ENCODE measurements at regions not wholly inside any gene's neighbourhood (a gene's known extent, or its start where the extent isn't known, plus 50 kb on each side); places are given as distances from the start of the nearest gene placed in this dataset.

- Histone ChIP-seq H3K9ac (ENCODE audit: control insufficient read depth, insufficient read depth, low read length) (no peak overlapping the region), H3K27ac (ENCODE audit: control insufficient read depth, insufficient read depth) (no peak overlapping the region), H2AFZ (ENCODE audit: control insufficient read depth, low read depth, low read length) (no peak overlapping the region), H3K4me3 (no peak overlapping the region), H3K4me2 (ENCODE audit: control insufficient read depth, insufficient read depth) (no peak overlapping the region), H3K4me1 (ENCODE audit: control insufficient read depth, insufficient read depth, low read length) (0 out of 2 replicates have a peak, but pooled peaks cover 2% of the 10 kb centered on the region), H3K27me3 (replicated peaks in 1 of 2; ENCODE audit: control insufficient read depth in 2 of 2, insufficient read depth in 2 of 2, low read length in 1 of 2) (no peaks in the 10 kb centered on the region), H3K36me3 (ENCODE audit: control insufficient read depth in 2 of 2, insufficient read depth in 2 of 2, low read length in 1 of 2) (no peaks in the 10 kb centered on the region), H4K20me1 (ENCODE audit: control insufficient read depth, insufficient read depth) (no peaks in the 10 kb centered on the region), H3K9me3 (replicated peaks; ENCODE audit: control insufficient read depth, insufficient read depth, low read length) (no peaks in the 10 kb centered on the region), H3K79me2 (ENCODE audit: control insufficient read depth, insufficient read depth, low read length) (no peaks in the 10 kb centered on the region)
- intact Hi-C loops (cut with micrococcal nuclease; ENCODE audit: unreplicated experiment) (no loop called here), in situ Hi-C loops (cut with MboI) (no loop called here)
- peak; percentile 30; the same call in 1 of the 3 replicates for ATAC-seq
- 50% methylated on average over 4 of the region's 4 CpGs for WGBS (ENCODE audit: insufficient coverage, insufficient replicate concordance, low lambda C conversion rate, missing lambda C conversion rate)
- no TSS peak for BruUV-seq (replicated peaks)
- ChIA-PET SMC1A (ENCODE audit: uncharacterized antibody, unreplicated experiment) (interaction anchor here (0.9 kb wide), 1 partner anchor 29 kb away, joined by 3 read pairs; no protein-coding TSS in a partner anchor), CTCF (interaction anchor here (0.6 to 1.1 kb wide), 2 partner anchors 283 to 1502 kb away, joined by 3 read pairs; no protein-coding TSS in a partner anchor), RAD21 (ENCODE audit: unreplicated experiment) (no interaction called here), POLR2A (no interaction called here)
- no peak for FAIRE-seq
- TF ChIP-seq TCF7 (IDR thresholded peaks at IDR 0.05; ENCODE audit: borderline replicate concordance) (no peak), ZZZ3 (IDR thresholded peaks at IDR 0.05; ENCODE audit: control insufficient read depth, insufficient read length, low read depth) (no peak), ETV6 (conservative IDR thresholded peaks at IDR 0.05 in 1 of 2, IDR thresholded peaks at IDR 0.05 in 1 of 2; ENCODE audit: borderline replicate concordance in 1 of 2, low read depth in 1 of 2) (no peak), RAD21 (IDR thresholded peaks at IDR 0.05; ENCODE audit: insufficient read depth, low read depth, low read length) (no peak), BACH1 (IDR thresholded peaks at IDR 0.05; ENCODE audit: borderline replicate concordance) (no peak), SPI1 (IDR thresholded peaks at IDR 0.05; ENCODE audit: borderline replicate concordance, insufficient read depth, low read depth, low read length) (peak; percentile 36; the same call in 1 of the 2 replicates), PML (IDR thresholded peaks at IDR 0.05; ENCODE audit: low read length) (no peak)
- DNase-seq (ENCODE audit: low read depth, low spot score) = no peak
Observed at GRCh38 chr3:104556372-104557078, 810.2 kb upstream of the ALCAM start.
